ENCODE measurements at regions not wholly inside any gene's neighbourhood (a gene's known extent, or its start where the extent isn't known, plus 50 kb on each side); places are given as distances from the start of the nearest gene placed in this dataset.

GRCh38 chr2:185375731-185376130 is 362.9 kb upstream of the FSIP2 start:
- ATAC-seq (ENCODE audit: poor library complexity) (no peak), DNase-seq (no peak)
- Mint-ChIP-seq H3K9me3 (peaks cover 4% of the 10 kb centered on the region), H3K27me3 (no peaks in the 10 kb centered on the region), H3K36me3 (ENCODE audit: low read depth) (no peaks in the 10 kb centered on the region), H3K27ac (no peak overlapping the region), H3K4me3 (no peak overlapping the region), H3K4me1 (ENCODE audit: low read depth) (no peaks in the 10 kb centered on the region)
- no peak overlapping the region for H3K4me3 ChIP-seq (ENCODE audit: low read length)
- H3K4me1 ChIP-seq (ENCODE audit: insufficient read depth, low read length), result no peaks in the 10 kb centered on the region
- ChIA-PET CTCF (no interaction called here), POLR2A (no interaction called here)
- H3K9me3 ChIP-seq (ENCODE audit: control insufficient read depth in 1 of 2, insufficient read depth in 1 of 2, low read length in 2 of 2), result peaks cover 0 to 7% of the 10 kb centered on the region in 2 experiments
- no peaks in the 10 kb centered on the region for H3K27me3 ChIP-seq (ENCODE audit: control insufficient read depth in 1 of 2, insufficient read depth in 2 of 2, low read length in 2 of 2)
- intact Hi-C loops (cut with DNase I, micrococcal nuclease), result no loop called here
- TF ChIP-seq CTCF (IDR thresholded peaks at IDR 0.05), result no peak
- no peak overlapping the region for H3K27ac ChIP-seq (ENCODE audit: low read depth in 1 of 2, low read length in 2 of 2)
- no peaks in the 10 kb centered on the region for H3K36me3 ChIP-seq (ENCODE audit: insufficient read depth, low read length)

GRCh38 chr2:185381631-185382030 is 357.0 kb upstream of the FSIP2 start:
- peaks cover 0 to 7% of the 10 kb centered on the region in 2 experiments for H3K9me3 ChIP-seq (ENCODE audit: control insufficient read depth in 1 of 2, insufficient read depth in 1 of 2, low read length in 2 of 2)
- no peak overlapping the region for H3K4me3 ChIP-seq (ENCODE audit: low read length)
- no peak overlapping the region for H3K4me3 Mint-ChIP-seq
- ChIA-PET POLR2A (no interaction called here), CTCF (no interaction called here)
- H3K27ac ChIP-seq (ENCODE audit: low read depth in 1 of 2, low read length in 2 of 2), result no peak overlapping the region
- no peaks in the 10 kb centered on the region for H3K36me3 Mint-ChIP-seq (ENCODE audit: low read depth)
- no peaks in the 10 kb centered on the region for H3K36me3 ChIP-seq (ENCODE audit: insufficient read depth, low read length)
- H3K9me3 Mint-ChIP-seq, result peaks cover 4% of the 10 kb centered on the region
- no peaks in the 10 kb centered on the region for H3K27me3 Mint-ChIP-seq
- DNase-seq (no peak), ATAC-seq (ENCODE audit: poor library complexity) (no peak)
- H3K27ac Mint-ChIP-seq, result no peak overlapping the region
- H3K4me1 Mint-ChIP-seq (ENCODE audit: low read depth), result no peaks in the 10 kb centered on the region
- no peaks in the 10 kb centered on the region for H3K27me3 ChIP-seq (ENCODE audit: control insufficient read depth in 1 of 2, insufficient read depth in 2 of 2, low read length in 2 of 2)
- no peak for TF ChIP-seq CTCF (IDR thresholded peaks at IDR 0.05)
- intact Hi-C loops (cut with DNase I, micrococcal nuclease), result no loop called here
- H3K4me1 ChIP-seq (ENCODE audit: insufficient read depth, low read length), result no peaks in the 10 kb centered on the region

- Mint-ChIP-seq H3K9me3 (peaks cover 4% of the 10 kb centered on the region), H3K4me3 (no peak overlapping the region), H3K36me3 (ENCODE audit: low read depth) (no peaks in the 10 kb centered on the region), H3K27ac (no peak overlapping the region), H3K4me1 (ENCODE audit: low read depth) (no peaks in the 10 kb centered on the region), H3K27me3 (no peaks in the 10 kb centered on the region)
- intact Hi-C loops (cut with DNase I, micrococcal nuclease), result no loop called here
- POLR2A ChIA-PET, result no interaction called here
- Histone ChIP-seq H3K36me3 (ENCODE audit: insufficient read depth, low read length) (no peaks in the 10 kb centered on the region), H3K27me3 (ENCODE audit: control insufficient read depth in 1 of 2, insufficient read depth in 2 of 2, low read length in 2 of 2) (no peaks in the 10 kb centered on the region), H3K4me1 (ENCODE audit: insufficient read depth, low read length) (no peaks in the 10 kb centered on the region), H3K27ac (ENCODE audit: low read depth in 1 of 2, low read length in 2 of 2) (no peak overlapping the region), H3K9me3 (ENCODE audit: control insufficient read depth in 1 of 2, insufficient read depth in 1 of 2, low read length in 2 of 2) (no peaks in the 10 kb centered on the region), H3K4me3 (ENCODE audit: low read length) (no peak overlapping the region)
- CTCF ChIA-PET, result no interaction called here
- ATAC-seq (ENCODE audit: poor library complexity) (no peak), DNase-seq (no peak)
- no peak for TF ChIP-seq CTCF (IDR thresholded peaks at IDR 0.05)
These were observed 353.6 kb upstream of the FSIP2 start for GRCh38 chr2:185384822-185385560.

Data from CD4-positive, alpha-beta T cell (primary cell).